Upper lobe of left lung (tissue), 4 donors: ENCODE measurements at regions not wholly inside any gene's neighbourhood (a gene's known extent, or its start where the extent isn't known, plus 50 kb on each side); places are given as distances from the start of the nearest gene placed in this dataset.

Experiments used
- EP300 ChIP-seq, 4 donors: sonication (generic); formaldehyde crosslinking; IDR thresholded peaks; one replicate each; pipeline ENCODE4 v1.5.1; 2017; ENCODE audit warnings: antibody characterized with exemption in 4 of 4, control low read depth in 2 of 4
- POLR2A ChIP-seq, 4 donors: fragments of 450-650 bp; IDR thresholded peaks; one replicate each; pipeline ENCODE4 v1.5.1; 2016 to 2017; ENCODE audit warnings: antibody characterized with exemption in 4 of 4, mild to moderate bottlenecking in 2 of 4
- POLR2AphosphoS5 ChIP-seq, 2 donors: sonication (generic); formaldehyde crosslinking; IDR thresholded peaks; one replicate each; pipeline ENCODE4 v1.5.1; 2017; ENCODE audit warnings: antibody characterized with exemption in 2 of 2
- TF ChIP-seq, protein P1 (sequence below), 6 experiments: fragments of 450-650 bp in 4 of 6; fragments of 200-600 bp in 2 of 6; sonication (generic) in 2 of 6; IDR thresholded peaks; one replicate each; pipeline ENCODE4 v1.5.1; 2016 to 2019; ENCODE audit warnings: antibody characterized with exemption in 6 of 6

DNA sequence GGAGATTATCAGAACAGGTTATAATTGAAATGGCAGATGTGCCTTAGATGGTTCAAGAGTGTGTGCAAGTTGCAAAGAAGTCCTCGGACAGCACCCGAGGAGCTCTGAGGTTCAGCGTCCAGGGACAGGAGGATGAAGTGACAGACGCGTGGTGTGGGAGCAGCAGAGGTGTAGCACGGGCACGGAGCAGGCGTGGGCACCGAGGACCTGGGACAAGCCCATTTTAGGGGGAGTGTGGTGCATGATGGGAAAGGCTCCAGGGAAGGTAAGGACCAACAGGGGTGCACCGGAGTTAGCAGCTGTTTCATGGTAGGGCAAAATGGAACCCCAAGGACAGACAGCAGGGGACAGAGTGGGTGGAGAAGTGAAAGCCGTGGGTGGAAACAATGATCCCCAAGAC, 56.3 kb upstream of the BACE2 start:
- TF ChIP-seq, protein P1, sequence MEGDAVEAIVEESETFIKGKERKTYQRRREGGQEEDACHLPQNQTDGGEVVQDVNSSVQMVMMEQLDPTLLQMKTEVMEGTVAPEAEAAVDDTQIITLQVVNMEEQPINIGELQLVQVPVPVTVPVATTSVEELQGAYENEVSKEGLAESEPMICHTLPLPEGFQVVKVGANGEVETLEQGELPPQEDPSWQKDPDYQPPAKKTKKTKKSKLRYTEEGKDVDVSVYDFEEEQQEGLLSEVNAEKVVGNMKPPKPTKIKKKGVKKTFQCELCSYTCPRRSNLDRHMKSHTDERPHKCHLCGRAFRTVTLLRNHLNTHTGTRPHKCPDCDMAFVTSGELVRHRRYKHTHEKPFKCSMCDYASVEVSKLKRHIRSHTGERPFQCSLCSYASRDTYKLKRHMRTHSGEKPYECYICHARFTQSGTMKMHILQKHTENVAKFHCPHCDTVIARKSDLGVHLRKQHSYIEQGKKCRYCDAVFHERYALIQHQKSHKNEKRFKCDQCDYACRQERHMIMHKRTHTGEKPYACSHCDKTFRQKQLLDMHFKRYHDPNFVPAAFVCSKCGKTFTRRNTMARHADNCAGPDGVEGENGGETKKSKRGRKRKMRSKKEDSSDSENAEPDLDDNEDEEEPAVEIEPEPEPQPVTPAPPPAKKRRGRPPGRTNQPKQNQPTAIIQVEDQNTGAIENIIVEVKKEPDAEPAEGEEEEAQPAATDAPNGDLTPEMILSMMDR (IDR thresholded peaks at IDR 0.05): no peak
- TF ChIP-seq POLR2A (IDR thresholded peaks at IDR 0.05) (no peak), EP300 (IDR thresholded peaks at IDR 0.05) (no peak), POLR2AphosphoS5 (IDR thresholded peaks at IDR 0.05) (no peak)
